MM.1S (cell line): ENCODE measurements at regions not wholly inside any gene's neighbourhood (a gene's known extent, or its start where the extent isn't known, plus 50 kb on each side); places are given as distances from the start of the nearest gene placed in this dataset.

Source experiments
- DNase-seq: peaks from one replicate; pipeline ENCODE4 v3.0.0-alpha.2; 2015
- H2AFZ ChIP-seq: fragments of 300-600 bp; sonication (generic); 2 replicates; pipeline ENCODE4 v1.6.0; 2016; ENCODE audit warnings: antibody characterized with exemption, low read length
- H3F3A ChIP-seq: fragments of 300-600 bp; sonication (generic); 2 replicates; pipeline ENCODE4 v1.6.1; 2016; ENCODE audit warnings: mild to moderate bottlenecking, antibody characterized with exemption, low read length, moderate library complexity, mixed read lengths; ENCODE audit not compliant: insufficient read depth
- H3K27ac ChIP-seq: fragments of 300-600 bp; sonication (generic); 2 replicates; pipeline ENCODE4 v1.5.1; 2016; ENCODE audit warnings: mild to moderate bottlenecking, low read length
- H3K27me3 ChIP-seq: fragments of 300-600 bp; sonication (generic); replicated peaks from 2 replicates; pipeline ENCODE4 v1.6.0; 2016; ENCODE audit warnings: low read length; ENCODE audit not compliant: insufficient read depth
- H3K36me3 ChIP-seq: fragments of 300-600 bp; sonication (generic); replicated peaks from 2 replicates; pipeline ENCODE4 v1.6.1; 2016; ENCODE audit warnings: mild to moderate bottlenecking, low read length, mixed read lengths; ENCODE audit not compliant: insufficient read depth
- H3K4me1 ChIP-seq: fragments of 300-600 bp; sonication (generic); 2 replicates; pipeline ENCODE4 v1.6.1; 2016; ENCODE audit warnings: low read length, mixed read lengths
- H3K4me2 ChIP-seq: fragments of 300-600 bp; sonication (generic); 2 replicates; pipeline ENCODE4 v1.6.0; 2016; ENCODE audit warnings: low read depth, low read length
- H3K4me3 ChIP-seq: fragments of 300-600 bp; sonication (generic); 2 replicates; pipeline ENCODE4 v1.5.1; 2016; ENCODE audit warnings: low read length, mixed read lengths
- H3K79me2 ChIP-seq: fragments of 300-600 bp; sonication (generic); 2 replicates; pipeline ENCODE4 v1.6.1; 2016; ENCODE audit warnings: mixed run types, low read length, mixed read lengths
- H3K9ac ChIP-seq: fragments of 300-600 bp; sonication (generic); 2 replicates; pipeline ENCODE4 v1.6.1; 2016; ENCODE audit warnings: low read length, mixed read lengths
- H3K9me2 ChIP-seq: fragments of 300-600 bp; sonication (generic); replicated peaks from 2 replicates; pipeline ENCODE4 v1.6.1; 2016; ENCODE audit warnings: mild to moderate bottlenecking, low read length, mixed read lengths; ENCODE audit not compliant: insufficient read depth
- H3K9me3 ChIP-seq: fragments of 300-600 bp; sonication (generic); replicated peaks from 2 replicates; pipeline ENCODE4 v1.6.1; 2016; ENCODE audit warnings: mild to moderate bottlenecking, low read length, mixed read lengths; ENCODE audit not compliant: insufficient read depth
- H4K20me1 ChIP-seq: fragments of 300-600 bp; sonication (generic); 2 replicates; pipeline ENCODE4 v1.6.1; 2016; ENCODE audit warnings: mild to moderate bottlenecking, low read length, moderate library complexity, mixed read lengths; ENCODE audit not compliant: insufficient read depth
- CTCF ChIP-seq: fragments of 300-600 bp; sonication (generic); IDR thresholded peaks from 2 replicates; pipeline ENCODE4 v1.5.1; 2016; ENCODE audit warnings: antibody characterized with exemption, low read length, mixed read lengths
- EZH2 ChIP-seq: fragments of 300-600 bp; sonication (generic); optimal IDR thresholded peaks from 2 replicates; pipeline ENCODE3; 2017; ENCODE audit warnings: low read depth, mild to moderate bottlenecking, antibody characterized with exemption, low read length, mixed read lengths
- EZH2phosphoT487 ChIP-seq: fragments of 300-600 bp; sonication (generic); IDR thresholded peaks from 2 replicates; pipeline ENCODE4 v1.6.1; 2018; ENCODE audit warnings: antibody characterized with exemption, low read length

- Histone ChIP-seq H3K4me1 (no peaks in the 10 kb centered on the region), H3K9me3 (no peaks in the 10 kb centered on the region), H3K9ac (no peak overlapping the region), H3K4me3 (no peak overlapping the region), H3F3A (no peaks in the 10 kb centered on the region), H3K79me2 (no peaks in the 10 kb centered on the region), H4K20me1 (no peaks in the 10 kb centered on the region), H3K4me2 (no peak overlapping the region), H3K27ac (no peak overlapping the region), H3K36me3 (no peaks in the 10 kb centered on the region), H3K27me3 (no peaks in the 10 kb centered on the region), H3K9me2 (no peaks in the 10 kb centered on the region), H2AFZ (no peak overlapping the region)
- no peak for TF ChIP-seq CTCF
- no peak for DNase-seq
These were observed 121.6 kb upstream of the LGSN start for GRCh38 chr6:63441266-63441956.

- no peaks in the 10 kb centered on the region for H3K27me3 ChIP-seq
- H3K9ac ChIP-seq = no peak overlapping the region
- H3F3A ChIP-seq = no peaks in the 10 kb centered on the region
- H3K4me3 ChIP-seq = no peak overlapping the region
- no peak overlapping the region for H3K4me2 ChIP-seq
- H3K9me3 ChIP-seq = no peaks in the 10 kb centered on the region
- H3K79me2 ChIP-seq = no peaks in the 10 kb centered on the region
- no peak for DNase-seq
- no peak overlapping the region for H3K27ac ChIP-seq
- H2AFZ ChIP-seq = no peak overlapping the region
- TF ChIP-seq CTCF (no peak), EZH2phosphoT487 (no peak), EZH2 (no peak)
- H3K4me1 ChIP-seq = no peaks in the 10 kb centered on the region
- H3K9me2 ChIP-seq = no peaks in the 10 kb centered on the region
- no peaks in the 10 kb centered on the region for H4K20me1 ChIP-seq
- no peaks in the 10 kb centered on the region for H3K36me3 ChIP-seq
These were observed 123.1 kb upstream of the LGSN start for GRCh38 chr6:63442870-63443269.

- Histone ChIP-seq H3K9ac (no peak overlapping the region), H2AFZ (no peak overlapping the region), H3K27ac (no peak overlapping the region), H3K4me2 (no peak overlapping the region), H3K27me3 (no peaks in the 10 kb centered on the region), H3F3A (no peaks in the 10 kb centered on the region), H3K4me1 (no peaks in the 10 kb centered on the region), H3K9me3 (no peaks in the 10 kb centered on the region), H3K9me2 (no peaks in the 10 kb centered on the region), H4K20me1 (no peaks in the 10 kb centered on the region), H3K4me3 (no peak overlapping the region), H3K36me3 (no peaks in the 10 kb centered on the region), H3K79me2 (no peaks in the 10 kb centered on the region)
- DNase-seq = no peak
- TF ChIP-seq EZH2 (no peak), EZH2phosphoT487 (no peak), CTCF (no peak)
These were observed 125.0 kb upstream of the LGSN start for GRCh38 chr6:63444768-63445167.
